ENCODE measurements at regions not wholly inside any gene's neighbourhood (a gene's known extent, or its start where the extent isn't known, plus 50 kb on each side); places are given as distances from the start of the nearest gene placed in this dataset.

DNA sequence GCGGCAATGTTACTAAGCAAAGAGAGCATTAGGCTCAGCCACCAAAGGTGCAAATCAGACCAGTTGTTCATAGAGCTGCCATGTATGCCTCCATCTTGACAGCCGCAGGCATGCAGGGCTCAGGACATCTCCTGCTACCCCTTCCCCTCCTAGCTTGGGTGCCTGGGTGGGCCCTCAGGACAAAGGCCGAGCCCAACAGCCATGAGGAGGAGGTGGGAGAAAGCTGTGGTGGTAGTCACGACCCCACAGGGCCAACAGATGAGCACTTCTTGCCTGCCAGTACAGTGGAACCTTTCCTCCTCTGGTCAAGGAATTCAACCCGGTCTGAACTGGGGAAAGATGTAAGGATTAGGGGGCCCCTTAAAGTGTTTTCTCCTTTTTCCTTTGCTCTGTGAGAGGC, 386.4 kb upstream of the SLITRK6 start:
- TF ChIP-seq, protein P1, sequence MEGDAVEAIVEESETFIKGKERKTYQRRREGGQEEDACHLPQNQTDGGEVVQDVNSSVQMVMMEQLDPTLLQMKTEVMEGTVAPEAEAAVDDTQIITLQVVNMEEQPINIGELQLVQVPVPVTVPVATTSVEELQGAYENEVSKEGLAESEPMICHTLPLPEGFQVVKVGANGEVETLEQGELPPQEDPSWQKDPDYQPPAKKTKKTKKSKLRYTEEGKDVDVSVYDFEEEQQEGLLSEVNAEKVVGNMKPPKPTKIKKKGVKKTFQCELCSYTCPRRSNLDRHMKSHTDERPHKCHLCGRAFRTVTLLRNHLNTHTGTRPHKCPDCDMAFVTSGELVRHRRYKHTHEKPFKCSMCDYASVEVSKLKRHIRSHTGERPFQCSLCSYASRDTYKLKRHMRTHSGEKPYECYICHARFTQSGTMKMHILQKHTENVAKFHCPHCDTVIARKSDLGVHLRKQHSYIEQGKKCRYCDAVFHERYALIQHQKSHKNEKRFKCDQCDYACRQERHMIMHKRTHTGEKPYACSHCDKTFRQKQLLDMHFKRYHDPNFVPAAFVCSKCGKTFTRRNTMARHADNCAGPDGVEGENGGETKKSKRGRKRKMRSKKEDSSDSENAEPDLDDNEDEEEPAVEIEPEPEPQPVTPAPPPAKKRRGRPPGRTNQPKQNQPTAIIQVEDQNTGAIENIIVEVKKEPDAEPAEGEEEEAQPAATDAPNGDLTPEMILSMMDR (conservative IDR thresholded peaks at IDR 0.05), result no peak
- TF ChIP-seq EZH2 (IDR thresholded peaks at IDR 0.05; ENCODE audit: low read depth), result no peak

All from PC-9 (cell line).